Fibroblast of lung (primary cell): ENCODE measurements at regions not wholly inside any gene's neighbourhood (a gene's known extent, or its start where the extent isn't known, plus 50 kb on each side); places are given as distances from the start of the nearest gene placed in this dataset.

ENCODE experiments used
- DNase-seq, 2 donors: peaks; one replicate each; pipeline versions ENCODE4 v3.0.0 to v3.0.0-alpha.2; 2010; ENCODE audit warnings: low read depth in 2 of 2
- H2AFZ ChIP-seq: 2 replicates; pipeline ENCODE4 v1.5.1; 2012; ENCODE audit warnings: low read length, control low read depth, inconsistent platforms
- H3K27ac ChIP-seq: 2 replicates; pipeline ENCODE4 v1.5.1; 2011; ENCODE audit warnings: low read length, control low read depth; ENCODE audit not compliant: insufficient read depth
- H3K27me3 ChIP-seq: 2 replicates; pipeline ENCODE4 v1.5.1; 2011; ENCODE audit warnings: mild to moderate bottlenecking, low read length; ENCODE audit not compliant: control insufficient read depth, insufficient read depth
- H3K36me3 ChIP-seq: 2 replicates; pipeline ENCODE4 v1.5.1; 2011; ENCODE audit warnings: low read length; ENCODE audit not compliant: control insufficient read depth, insufficient read depth
- H3K4me1 ChIP-seq: 2 replicates; pipeline ENCODE4 v1.5.1; 2011; ENCODE audit warnings: low read length; ENCODE audit not compliant: control insufficient read depth, insufficient read depth; ENCODE audit errors: extremely low read depth
- H3K4me2 ChIP-seq: 2 replicates; pipeline ENCODE4 v1.5.1; 2011; ENCODE audit warnings: low read length, control low read depth; ENCODE audit not compliant: insufficient read depth; ENCODE audit errors: extremely low read depth
- H3K4me3 ChIP-seq, 4 experiments: fragments of 200-600 bp in 1 of 4; sonication (generic) in 1 of 4; replicated peaks in 1 of 4; 2 replicates each; pipeline ENCODE4 v1.5.1; 2011 to 2016; ENCODE audit warnings: low read length in 4 of 4, low read depth in 3 of 4, mild to moderate bottlenecking in 3 of 4, control low read depth in 2 of 4, inconsistent platforms in 1 of 4, mixed read lengths in 1 of 4; ENCODE audit not compliant: insufficient read depth in 1 of 4; ENCODE audit errors: control extremely low read depth in 1 of 4
- H3K79me2 ChIP-seq: 2 replicates; pipeline ENCODE4 v1.5.1; 2012; ENCODE audit warnings: mild to moderate bottlenecking, low read length, inconsistent platforms; ENCODE audit not compliant: control insufficient read depth, insufficient read depth
- H3K9ac ChIP-seq: 2 replicates; pipeline ENCODE4 v1.5.1; 2011; ENCODE audit warnings: mild to moderate bottlenecking, low read length, control low read depth; ENCODE audit not compliant: insufficient read depth
- H3K9me3 ChIP-seq: 2 replicates; pipeline ENCODE4 v1.5.1; 2012; ENCODE audit warnings: low read depth, low read length; ENCODE audit not compliant: control insufficient read depth, insufficient read depth
- H4K20me1 ChIP-seq: 2 replicates; pipeline ENCODE4 v1.5.1; 2011; ENCODE audit warnings: low read length; ENCODE audit not compliant: control insufficient read depth, insufficient read depth; ENCODE audit errors: extremely low read depth
- CTCF ChIP-seq, 2 donors: IDR thresholded peaks in 1 of 2; conservative IDR thresholded peaks in 1 of 2; 1 replicate in 1 of 2; 2 replicates in 1 of 2; pipeline ENCODE4 v1.5.1; 2011 to 2012; ENCODE audit warnings: low read length in 2 of 2, control low read depth in 1 of 2, inconsistent platforms in 1 of 2, low read depth in 1 of 2, mild to moderate bottlenecking in 1 of 2
- EZH2 ChIP-seq: IDR thresholded peaks from 2 replicates; pipeline ENCODE4 v1.5.1; 2012; ENCODE audit warnings: low read length, control low read depth, mild to moderate bottlenecking; ENCODE audit errors: missing control alignments

GRCh38 chr1:209074575-209075250, 508.8 kb upstream of the CAMK1G start:
- Histone ChIP-seq H3K9ac (no peak overlapping the region), H3K36me3 (no peaks in the 10 kb centered on the region), H3K4me1 (no peaks in the 10 kb centered on the region), H3K27me3 (no peaks in the 10 kb centered on the region), H3K4me3 (no peak overlapping the region), H3K4me2 (no peak overlapping the region), H3K27ac (no peak overlapping the region), H3K79me2 (no peaks in the 10 kb centered on the region), H2AFZ (no peak overlapping the region), H3K9me3 (no peaks in the 10 kb centered on the region), H4K20me1 (no peaks in the 10 kb centered on the region)
- TF ChIP-seq CTCF (conservative IDR thresholded peaks at IDR 0.05 in 1 of 2, IDR thresholded peaks at IDR 0.05 in 1 of 2; ENCODE audit: low read depth in 1 of 2, low read length in 2 of 2) = no peak
- TF ChIP-seq EZH2 = no peak
- no peak for DNase-seq

GRCh38 chr1:209076688-209077087, 506.8 kb upstream of the CAMK1G start:
- H3K9ac ChIP-seq = no peak overlapping the region
- H3K79me2 ChIP-seq = no peaks in the 10 kb centered on the region
- DNase-seq = peak; percentile 8 to 12
- no peak overlapping the region for H3K4me3 ChIP-seq
- no peaks in the 10 kb centered on the region for H3K36me3 ChIP-seq
- no peaks in the 10 kb centered on the region for H3K27me3 ChIP-seq
- no peak overlapping the region for H2AFZ ChIP-seq
- TF ChIP-seq CTCF (conservative IDR thresholded peaks at IDR 0.05 in 1 of 2, IDR thresholded peaks at IDR 0.05 in 1 of 2; ENCODE audit: low read depth in 1 of 2, low read length in 2 of 2) (no peak), EZH2 (no peak)
- no peaks in the 10 kb centered on the region for H3K4me1 ChIP-seq
- no peaks in the 10 kb centered on the region for H3K9me3 ChIP-seq
- H4K20me1 ChIP-seq = no peaks in the 10 kb centered on the region
- no peak overlapping the region for H3K4me2 ChIP-seq
- H3K27ac ChIP-seq = no peak overlapping the region

GRCh38 chr1:209080170-209080781, 503.2 kb upstream of the CAMK1G start:
- no peaks in the 10 kb centered on the region for H3K4me1 ChIP-seq
- no peaks in the 10 kb centered on the region for H4K20me1 ChIP-seq
- H3K9me3 ChIP-seq = no peaks in the 10 kb centered on the region
- TF ChIP-seq CTCF (conservative IDR thresholded peaks at IDR 0.05 in 1 of 2, IDR thresholded peaks at IDR 0.05 in 1 of 2; ENCODE audit: low read depth in 1 of 2, low read length in 2 of 2) (no peak), EZH2 (no peak)
- H3K4me2 ChIP-seq = no peak overlapping the region
- H3K27ac ChIP-seq = no peak overlapping the region
- no peak overlapping the region for H2AFZ ChIP-seq
- peak in 1 of 2 donors; percentile 65 for DNase-seq
- no peaks in the 10 kb centered on the region for H3K27me3 ChIP-seq
- no peaks in the 10 kb centered on the region for H3K36me3 ChIP-seq
- H3K9ac ChIP-seq = no peak overlapping the region
- no peaks in the 10 kb centered on the region for H3K79me2 ChIP-seq
- H3K4me3 ChIP-seq = no peak overlapping the region
